Neural cell (in vitro differentiated cells): ENCODE measurements at regions not wholly inside any gene's neighbourhood (a gene's known extent, or its start where the extent isn't known, plus 50 kb on each side); places are given as distances from the start of the nearest gene placed in this dataset.

Experiments
- H2AFZ ChIP-seq: fragments of 200-600, 300-800 bp; sonication (generic), shearing (Covaris generic); 2 replicates; pipeline ENCODE4 v1.6.0; 2014; ENCODE audit warnings: low read depth, mild to moderate bottlenecking, antibody characterized with exemption, low read length, moderate library complexity
- H3F3A ChIP-seq: fragments of 200-600 bp; shearing (Covaris generic); 2 replicates; pipeline ENCODE4 v1.6.1; 2016; ENCODE audit warnings: mild to moderate bottlenecking, moderate library complexity, mixed read lengths, antibody characterized with exemption, low read length; ENCODE audit not compliant: insufficient read depth, poor library complexity, severe bottlenecking
- H3K27ac ChIP-seq: fragments of 200-600, 300-800 bp; sonication (generic), shearing (Covaris generic); 2 replicates; pipeline ENCODE4 v1.5.1; 2014; ENCODE audit warnings: mild to moderate bottlenecking, low read length, moderate library complexity
- H3K27me3 ChIP-seq: fragments of 300-800, 200-600 bp; sonication (generic), shearing (Covaris generic); 2 replicates; pipeline ENCODE4 v1.6.0; 2014; ENCODE audit warnings: mild to moderate bottlenecking, low read depth, low read length, moderate library complexity; ENCODE audit not compliant: insufficient read depth
- H3K36me3 ChIP-seq: fragments of 300-800, 200-600 bp; sonication (generic), shearing (Covaris generic); 2 replicates; pipeline ENCODE4 v1.5.1; 2014; ENCODE audit warnings: mild to moderate bottlenecking, antibody characterized with exemption, low read length, moderate library complexity; ENCODE audit not compliant: insufficient read depth
- H3K4me2 ChIP-seq: fragments of 300-800, 200-600 bp; sonication (generic), shearing (Covaris generic); 2 replicates; pipeline ENCODE4 v1.6.0; 2014; ENCODE audit warnings: mild to moderate bottlenecking, low read length
- H3K4me3 ChIP-seq: fragments of 300-800, 200-600 bp; sonication (generic), shearing (Covaris generic); 2 replicates; pipeline ENCODE4 v1.5.1; 2014; ENCODE audit warnings: mild to moderate bottlenecking, low read length, moderate library complexity
- H3K79me2 ChIP-seq: fragments of 200-600 bp; shearing (Covaris generic); replicated peaks from 2 replicates; pipeline ENCODE4 v1.6.0; 2014; ENCODE audit warnings: mild to moderate bottlenecking, low read length, moderate library complexity; ENCODE audit not compliant: insufficient read depth
- H3K9ac ChIP-seq: fragments of 300-800, 200-600 bp; sonication (generic), shearing (Covaris generic); 2 replicates; pipeline ENCODE4 v1.6.1; 2016; ENCODE audit warnings: mild to moderate bottlenecking, low read length, mixed read lengths
- H3K9me2 ChIP-seq: fragments of 200-600 bp; shearing (Covaris generic); 2 replicates; pipeline ENCODE4 v1.6.1; 2016; ENCODE audit warnings: mild to moderate bottlenecking, low read length, mixed read lengths; ENCODE audit not compliant: insufficient read depth
- H3K9me3 ChIP-seq: fragments of 200-600, 300-800 bp; sonication (generic), shearing (Covaris generic); 2 replicates; pipeline ENCODE4 v1.6.1; 2016; ENCODE audit warnings: mild to moderate bottlenecking, mixed run types, low read length, moderate library complexity, mixed read lengths
- H4K20me1 ChIP-seq: fragments of 200-600 bp; shearing (Covaris generic); 2 replicates; pipeline ENCODE4 v1.6.1; 2016; ENCODE audit warnings: mild to moderate bottlenecking, mixed run types; ENCODE audit not compliant: insufficient read depth
- EP300 ChIP-seq: fragments of 450-650 bp; conservative IDR thresholded peaks from 2 replicates; pipeline ENCODE4 v1.6.1; 2014; ENCODE audit warnings: antibody characterized with exemption, mild to moderate bottlenecking, moderate library complexity; ENCODE audit not compliant: poor library complexity, severe bottlenecking
- EZH2 ChIP-seq: fragments of 200-600, 300-800 bp; shearing (Covaris generic), sonication (generic); IDR thresholded peaks from 2 replicates; pipeline ENCODE4 v1.6.1; 2014; ENCODE audit warnings: antibody characterized with exemption, low read length, borderline replicate concordance, mild to moderate bottlenecking; ENCODE audit not compliant: insufficient read depth, poor library complexity, severe bottlenecking
- MXI1 ChIP-seq: fragments of 450-650 bp; conservative IDR thresholded peaks from 2 replicates; pipeline ENCODE4 v1.6.1; 2014; ENCODE audit warnings: antibody characterized with exemption, mild to moderate bottlenecking; ENCODE audit not compliant: poor library complexity, severe bottlenecking
- POLR2AphosphoS5 ChIP-seq: IDR thresholded peaks from 2 replicates; pipeline ENCODE4 v1.6.1; 2012
- RAD21 ChIP-seq: fragments of 450-650 bp; conservative IDR thresholded peaks from 2 replicates; pipeline ENCODE4 v1.6.1; 2014; ENCODE audit warnings: antibody characterized with exemption, mild to moderate bottlenecking, moderate library complexity
- SMC3 ChIP-seq: fragments of 450-650 bp; conservative IDR thresholded peaks from 2 replicates; pipeline ENCODE4 v1.6.1; 2014; ENCODE audit warnings: antibody characterized with exemption, mild to moderate bottlenecking, moderate library complexity; ENCODE audit not compliant: poor library complexity
- TAF1 ChIP-seq: IDR thresholded peaks from 2 replicates; pipeline ENCODE4 v1.6.1; 2012; ENCODE audit warnings: low read depth
- TF ChIP-seq, protein P1 (sequence below): IDR thresholded peaks from 2 replicates; pipeline ENCODE4 v1.6.1; 2012; ENCODE audit warnings: borderline replicate concordance
- TF ChIP-seq, protein P2 (sequence below): fragments of 450-650 bp; IDR thresholded peaks from 2 replicates; pipeline ENCODE4 v1.5.1; 2014; ENCODE audit warnings: antibody characterized with exemption, mild to moderate bottlenecking, moderate library complexity; ENCODE audit not compliant: poor library complexity, severe bottlenecking

DNA sequence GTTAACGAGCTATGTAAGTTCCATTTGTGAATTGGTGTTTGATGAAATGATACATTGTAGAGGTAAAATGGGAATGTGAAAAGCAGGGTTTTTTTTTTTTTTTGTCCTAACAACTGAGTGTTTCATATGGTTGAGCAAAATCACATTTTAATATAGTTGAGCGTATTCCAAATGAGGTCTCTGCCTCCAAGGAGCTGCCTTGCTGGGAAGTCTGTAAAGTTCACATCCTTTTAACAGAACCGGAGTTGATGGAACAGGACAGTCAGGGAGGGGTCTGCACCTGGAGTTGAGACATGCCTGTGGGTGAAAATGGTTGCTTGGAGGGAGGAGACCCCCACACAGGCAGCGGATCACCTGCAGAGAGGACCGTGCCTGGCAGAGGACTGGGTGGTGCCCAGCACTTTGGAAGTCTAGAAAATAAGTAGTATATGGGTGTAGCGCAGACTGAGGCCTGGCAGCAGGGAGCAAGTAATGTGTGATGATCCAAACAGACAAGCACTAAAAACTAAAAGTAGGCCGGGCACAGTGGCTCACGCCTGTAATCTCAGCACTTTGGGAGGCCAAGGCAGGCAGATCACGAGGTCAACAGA, 75.2 kb upstream of the UBAC2 start:
- Histone ChIP-seq H3K27ac (no peak overlapping the region), H3K9ac (no peak overlapping the region), H3K9me2 (no peaks in the 10 kb centered on the region), H3K4me3 (no peak overlapping the region), H3K36me3 (no peaks in the 10 kb centered on the region), H3K79me2 (no peaks in the 10 kb centered on the region), H2AFZ (no peak overlapping the region), H4K20me1 (no peaks in the 10 kb centered on the region), H3F3A (no peaks in the 10 kb centered on the region), H3K9me3 (no peaks in the 10 kb centered on the region), H3K27me3 (no peaks in the 10 kb centered on the region), H3K4me2 (no peak overlapping the region)
- TF ChIP-seq TAF1 (no peak), MXI1 (no peak), EP300 (no peak), RAD21 (no peak), EZH2 (no peak), POLR2AphosphoS5 (no peak), SMC3 (no peak)
- TF ChIP-seq, protein P1, sequence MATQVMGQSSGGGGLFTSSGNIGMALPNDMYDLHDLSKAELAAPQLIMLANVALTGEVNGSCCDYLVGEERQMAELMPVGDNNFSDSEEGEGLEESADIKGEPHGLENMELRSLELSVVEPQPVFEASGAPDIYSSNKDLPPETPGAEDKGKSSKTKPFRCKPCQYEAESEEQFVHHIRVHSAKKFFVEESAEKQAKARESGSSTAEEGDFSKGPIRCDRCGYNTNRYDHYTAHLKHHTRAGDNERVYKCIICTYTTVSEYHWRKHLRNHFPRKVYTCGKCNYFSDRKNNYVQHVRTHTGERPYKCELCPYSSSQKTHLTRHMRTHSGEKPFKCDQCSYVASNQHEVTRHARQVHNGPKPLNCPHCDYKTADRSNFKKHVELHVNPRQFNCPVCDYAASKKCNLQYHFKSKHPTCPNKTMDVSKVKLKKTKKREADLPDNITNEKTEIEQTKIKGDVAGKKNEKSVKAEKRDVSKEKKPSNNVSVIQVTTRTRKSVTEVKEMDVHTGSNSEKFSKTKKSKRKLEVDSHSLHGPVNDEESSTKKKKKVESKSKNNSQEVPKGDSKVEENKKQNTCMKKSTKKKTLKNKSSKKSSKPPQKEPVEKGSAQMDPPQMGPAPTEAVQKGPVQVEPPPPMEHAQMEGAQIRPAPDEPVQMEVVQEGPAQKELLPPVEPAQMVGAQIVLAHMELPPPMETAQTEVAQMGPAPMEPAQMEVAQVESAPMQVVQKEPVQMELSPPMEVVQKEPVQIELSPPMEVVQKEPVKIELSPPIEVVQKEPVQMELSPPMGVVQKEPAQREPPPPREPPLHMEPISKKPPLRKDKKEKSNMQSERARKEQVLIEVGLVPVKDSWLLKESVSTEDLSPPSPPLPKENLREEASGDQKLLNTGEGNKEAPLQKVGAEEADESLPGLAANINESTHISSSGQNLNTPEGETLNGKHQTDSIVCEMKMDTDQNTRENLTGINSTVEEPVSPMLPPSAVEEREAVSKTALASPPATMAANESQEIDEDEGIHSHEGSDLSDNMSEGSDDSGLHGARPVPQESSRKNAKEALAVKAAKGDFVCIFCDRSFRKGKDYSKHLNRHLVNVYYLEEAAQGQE: no peak
- TF ChIP-seq, protein P2, sequence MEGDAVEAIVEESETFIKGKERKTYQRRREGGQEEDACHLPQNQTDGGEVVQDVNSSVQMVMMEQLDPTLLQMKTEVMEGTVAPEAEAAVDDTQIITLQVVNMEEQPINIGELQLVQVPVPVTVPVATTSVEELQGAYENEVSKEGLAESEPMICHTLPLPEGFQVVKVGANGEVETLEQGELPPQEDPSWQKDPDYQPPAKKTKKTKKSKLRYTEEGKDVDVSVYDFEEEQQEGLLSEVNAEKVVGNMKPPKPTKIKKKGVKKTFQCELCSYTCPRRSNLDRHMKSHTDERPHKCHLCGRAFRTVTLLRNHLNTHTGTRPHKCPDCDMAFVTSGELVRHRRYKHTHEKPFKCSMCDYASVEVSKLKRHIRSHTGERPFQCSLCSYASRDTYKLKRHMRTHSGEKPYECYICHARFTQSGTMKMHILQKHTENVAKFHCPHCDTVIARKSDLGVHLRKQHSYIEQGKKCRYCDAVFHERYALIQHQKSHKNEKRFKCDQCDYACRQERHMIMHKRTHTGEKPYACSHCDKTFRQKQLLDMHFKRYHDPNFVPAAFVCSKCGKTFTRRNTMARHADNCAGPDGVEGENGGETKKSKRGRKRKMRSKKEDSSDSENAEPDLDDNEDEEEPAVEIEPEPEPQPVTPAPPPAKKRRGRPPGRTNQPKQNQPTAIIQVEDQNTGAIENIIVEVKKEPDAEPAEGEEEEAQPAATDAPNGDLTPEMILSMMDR: no peak

DNA sequence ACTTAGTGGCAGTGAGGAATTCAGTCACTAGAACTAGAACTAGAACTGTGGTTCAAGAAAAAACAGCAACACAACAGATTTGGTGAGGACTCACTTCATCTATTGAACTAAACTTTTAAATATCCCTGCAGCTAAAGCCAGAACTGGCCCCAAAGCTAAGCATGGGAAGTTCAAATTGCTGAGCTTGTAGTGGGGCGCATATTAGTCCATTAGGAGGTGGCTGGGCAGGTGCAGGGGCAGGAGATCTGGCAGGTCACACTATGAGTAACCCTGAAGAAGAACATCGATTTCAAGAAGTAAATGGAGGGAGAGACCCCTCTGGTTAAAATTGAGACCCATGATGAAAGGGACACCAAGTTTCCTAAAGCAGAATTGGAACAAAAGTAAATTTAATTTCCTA, 73.8 kb upstream of the UBAC2 start:
- Histone ChIP-seq H3K9me3 (no peaks in the 10 kb centered on the region), H3K4me3 (no peak overlapping the region), H3F3A (no peaks in the 10 kb centered on the region), H3K36me3 (no peaks in the 10 kb centered on the region), H4K20me1 (no peaks in the 10 kb centered on the region), H3K9me2 (no peaks in the 10 kb centered on the region), H3K9ac (no peak overlapping the region), H3K27me3 (no peaks in the 10 kb centered on the region), H2AFZ (no peak overlapping the region), H3K79me2 (no peaks in the 10 kb centered on the region), H3K27ac (no peak overlapping the region), H3K4me2 (no peak overlapping the region)
- TF ChIP-seq EP300: no peak
- TF ChIP-seq, protein P1: no peak
- TF ChIP-seq RAD21: no peak
- TF ChIP-seq POLR2AphosphoS5: no peak
- TF ChIP-seq, protein P2: no peak
- no peak for TF ChIP-seq EZH2
- TF ChIP-seq SMC3: no peak
- TF ChIP-seq MXI1: no peak
- no peak for TF ChIP-seq TAF1
